ENCODE measurements at regions not wholly inside any gene's neighbourhood (a gene's known extent, or its start where the extent isn't known, plus 50 kb on each side); places are given as distances from the start of the nearest gene placed in this dataset.

GRCh38 chr9:8052991-8053390, 253.4 kb upstream of the DMAC1 start:
- TF ChIP-seq YY1 (IDR thresholded peaks at IDR 0.05; ENCODE audit: insufficient read depth, insufficient read length) (no peak), ZNF274 (IDR thresholded peaks at IDR 0.05; ENCODE audit: low read depth, low read length) (no peak), SUZ12 (IDR thresholded peaks at IDR 0.05; ENCODE audit: extremely low read depth, insufficient read depth, insufficient read length) (no peak)
